IPS DF 6.9 (cell line): ENCODE measurements at regions not wholly inside any gene's neighbourhood (a gene's known extent, or its start where the extent isn't known, plus 50 kb on each side); places are given as distances from the start of the nearest gene placed in this dataset.

Source experiments
- DNase-seq: peaks from one replicate; pipeline ENCODE4 v3.0.0-alpha.2; 2013; ENCODE audit warnings: low read depth, low spot score
- H3K27ac ChIP-seq: one replicate; pipeline ENCODE4 v1.5.1; 2013; ENCODE audit warnings: low read length, control low read depth
- H3K27me3 ChIP-seq: 2 replicates; pipeline ENCODE4 v1.6.1; 2013; ENCODE audit warnings: mild to moderate bottlenecking, low read length; ENCODE audit not compliant: control insufficient read depth, insufficient read depth
- H3K36me3 ChIP-seq: 2 replicates; pipeline ENCODE4 v1.6.1; 2013; ENCODE audit warnings: low read length; ENCODE audit not compliant: control insufficient read depth, insufficient read depth
- H3K4me1 ChIP-seq: 2 replicates; pipeline ENCODE4 v1.6.1; 2013; ENCODE audit warnings: low read length; ENCODE audit not compliant: control insufficient read depth, insufficient read depth
- H3K4me3 ChIP-seq: 2 replicates; pipeline ENCODE4 v1.5.1; 2013; ENCODE audit warnings: mild to moderate bottlenecking, low read length
- H3K9me3 ChIP-seq: 2 replicates; pipeline ENCODE4 v1.6.1; 2013; ENCODE audit warnings: low read length, inconsistent platforms; ENCODE audit not compliant: control insufficient read depth, insufficient read depth
- WGBS: extraction: QIAGEN DNeasy Blood & Tissue Kit; methylation state at CpG from one replicate; pipeline ENCODE4 v1.1.7; 2013; ENCODE audit warnings: mixed read lengths, missing lambda C conversion rate; ENCODE audit not compliant: insufficient read length, insufficient coverage; 5-methylcytosine and 5-hydroxymethylcytosine counted together

DNA sequence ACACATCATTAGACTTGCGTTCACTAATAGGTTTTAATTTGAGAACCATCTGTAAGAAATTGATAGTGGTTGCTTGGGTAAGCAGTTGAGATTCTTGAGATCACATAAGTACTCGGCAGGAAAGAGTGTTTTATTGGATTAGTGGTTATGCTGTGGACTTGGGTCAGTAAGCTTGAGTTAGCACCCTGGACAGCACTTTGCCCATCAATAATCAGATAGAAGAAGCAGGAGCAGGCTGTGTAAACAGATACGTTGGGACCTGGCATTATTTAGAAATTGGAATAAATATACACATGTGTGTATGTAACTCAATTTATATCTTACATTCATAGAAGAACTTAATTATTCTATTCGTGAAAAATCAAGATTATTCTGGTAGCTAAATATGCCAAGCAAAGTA is 357.5 kb upstream of the SMIM31 start:
- Histone ChIP-seq H3K36me3 (no peaks in the 10 kb centered on the region), H3K9me3 (no peaks in the 10 kb centered on the region), H3K27ac (no peak overlapping the region), H3K4me1 (no peaks in the 10 kb centered on the region), H3K27me3 (no peaks in the 10 kb centered on the region), H3K4me3 (no peak overlapping the region)
- DNase-seq, result no peak
- WGBS, result no CpG with 5 or more reads among the region's 4 CpGs

DNA sequence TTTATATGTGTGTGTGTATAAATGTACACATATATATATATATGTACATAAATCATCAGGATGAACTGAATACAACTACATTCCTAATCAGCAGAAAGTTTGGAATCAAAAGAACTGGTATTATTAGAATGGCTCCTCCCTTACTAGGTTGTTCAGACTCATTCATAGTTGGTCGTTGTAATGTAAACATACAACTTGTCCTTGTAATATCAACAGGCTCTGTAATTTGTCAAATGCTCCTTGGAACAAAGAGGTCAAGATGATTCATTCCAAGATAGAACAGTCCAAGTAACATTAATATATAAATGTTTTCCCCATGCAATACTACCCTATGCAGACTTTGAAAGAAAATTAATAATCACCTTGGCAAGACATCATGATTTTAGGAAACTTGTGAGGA is 351.4 kb upstream of the SMIM31 start:
- H3K36me3 ChIP-seq, result no peaks in the 10 kb centered on the region
- H3K27ac ChIP-seq, result no peak overlapping the region
- no peaks in the 10 kb centered on the region for H3K27me3 ChIP-seq
- no peaks in the 10 kb centered on the region for H3K9me3 ChIP-seq
- H3K4me3 ChIP-seq, result no peak overlapping the region
- H3K4me1 ChIP-seq, result no peaks in the 10 kb centered on the region
- WGBS, result no CpG with 5 or more reads among the region's 1 CpG
- DNase-seq, result no peak

DNA sequence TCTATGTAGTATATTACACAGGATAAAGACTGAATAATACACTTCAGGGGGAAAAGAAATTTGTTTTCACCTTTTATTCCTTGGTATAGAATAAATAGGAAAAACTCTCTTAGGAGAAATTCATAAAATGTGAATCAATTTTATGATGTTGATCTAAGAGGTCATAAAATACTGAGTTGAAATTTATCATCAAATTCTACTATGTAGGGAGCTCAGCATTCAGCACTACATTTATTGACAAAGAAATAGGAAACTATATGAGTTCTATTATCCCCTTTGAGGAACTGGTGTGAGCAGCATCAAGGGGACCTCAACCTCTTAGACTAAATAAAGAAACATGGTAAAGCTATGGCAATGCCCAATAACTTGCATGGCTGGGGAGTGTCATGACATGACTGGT is 348.2 kb upstream of the SMIM31 start:
- Histone ChIP-seq H3K27ac (no peak overlapping the region), H3K36me3 (no peaks in the 10 kb centered on the region), H3K4me1 (no peaks in the 10 kb centered on the region), H3K27me3 (no peaks in the 10 kb centered on the region), H3K4me3 (no peak overlapping the region), H3K9me3 (no peaks in the 10 kb centered on the region)
- no peak for DNase-seq

DNA sequence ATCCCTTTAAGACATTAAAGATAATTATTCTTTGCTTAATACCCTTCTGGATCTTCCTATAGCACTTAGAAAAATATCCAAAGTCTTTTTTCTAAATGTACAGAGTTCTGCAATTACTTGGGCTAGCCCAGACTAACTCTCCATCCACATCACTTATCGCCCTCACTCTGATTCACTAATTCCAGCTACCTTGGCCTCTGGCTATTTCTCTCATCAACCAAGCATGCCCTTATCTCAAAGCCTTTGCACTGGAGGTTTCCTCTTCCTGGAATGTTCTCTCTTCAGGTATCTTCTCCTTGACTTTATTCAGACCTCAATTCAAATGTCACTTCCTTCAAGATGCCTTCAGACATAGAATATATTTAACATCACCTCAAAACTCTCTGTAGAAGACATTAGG is 345.1 kb upstream of the SMIM31 start:
- no peak overlapping the region for H3K27ac ChIP-seq
- no peak for DNase-seq
- H3K4me3 ChIP-seq, result no peak overlapping the region
- H3K36me3 ChIP-seq, result no peaks in the 10 kb centered on the region
- no peaks in the 10 kb centered on the region for H3K9me3 ChIP-seq
- no peaks in the 10 kb centered on the region for H3K4me1 ChIP-seq
- H3K27me3 ChIP-seq, result no peaks in the 10 kb centered on the region
- no CpG with 5 or more reads among the region's 1 CpG for WGBS

DNA sequence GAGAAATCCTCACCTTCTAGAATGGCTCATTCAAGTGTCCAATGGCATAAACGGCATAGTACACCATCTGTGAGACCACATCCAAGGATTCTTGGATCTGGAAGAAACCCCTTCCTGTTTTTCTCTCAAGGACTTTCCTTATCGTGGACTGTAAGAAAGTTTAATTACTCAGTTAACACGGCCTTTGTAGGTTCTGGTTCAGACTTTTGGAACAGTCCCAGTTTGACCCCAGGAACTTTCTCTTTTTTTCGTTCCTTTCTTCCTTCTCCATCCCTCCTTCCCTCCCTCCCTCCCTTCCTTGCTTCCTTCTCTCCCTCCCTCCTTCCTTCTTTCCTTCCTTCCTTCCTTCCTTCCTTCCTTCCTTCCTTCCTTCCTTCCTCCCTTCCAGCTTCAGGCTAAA is 343.5 kb upstream of the SMIM31 start:
- WGBS, result no CpG with 5 or more reads among the region's 4 CpGs
- Histone ChIP-seq H3K4me3 (no peak overlapping the region), H3K27me3 (no peaks in the 10 kb centered on the region), H3K36me3 (no peaks in the 10 kb centered on the region), H3K27ac (no peak overlapping the region), H3K9me3 (no peaks in the 10 kb centered on the region), H3K4me1 (no peaks in the 10 kb centered on the region)
- no peak for DNase-seq

DNA sequence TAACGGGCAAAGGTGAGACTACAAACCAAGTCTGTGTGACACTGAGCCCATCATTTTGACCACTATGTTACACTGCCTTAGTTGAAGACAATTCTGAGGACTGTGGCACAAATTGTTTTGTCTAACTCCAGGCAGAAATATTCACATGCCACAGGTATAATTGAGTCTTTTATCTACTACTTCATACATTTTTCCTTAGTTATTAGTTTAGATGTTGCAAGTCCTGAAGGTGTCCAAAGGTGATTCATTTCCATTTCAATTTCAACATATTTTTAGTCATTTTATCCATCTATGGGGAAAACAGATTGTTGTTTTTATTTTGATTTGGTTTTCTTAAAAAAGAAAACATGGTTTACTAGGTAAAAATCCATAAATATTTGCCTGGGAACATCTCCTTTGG is 341.7 kb upstream of the SMIM31 start:
- no peak overlapping the region for H3K4me3 ChIP-seq
- no peaks in the 10 kb centered on the region for H3K36me3 ChIP-seq
- H3K9me3 ChIP-seq, result no peaks in the 10 kb centered on the region
- no peak for DNase-seq
- H3K27ac ChIP-seq, result no peak overlapping the region
- WGBS, result no CpG with 5 or more reads among the region's 1 CpG
- no peaks in the 10 kb centered on the region for H3K4me1 ChIP-seq
- no peaks in the 10 kb centered on the region for H3K27me3 ChIP-seq

DNA sequence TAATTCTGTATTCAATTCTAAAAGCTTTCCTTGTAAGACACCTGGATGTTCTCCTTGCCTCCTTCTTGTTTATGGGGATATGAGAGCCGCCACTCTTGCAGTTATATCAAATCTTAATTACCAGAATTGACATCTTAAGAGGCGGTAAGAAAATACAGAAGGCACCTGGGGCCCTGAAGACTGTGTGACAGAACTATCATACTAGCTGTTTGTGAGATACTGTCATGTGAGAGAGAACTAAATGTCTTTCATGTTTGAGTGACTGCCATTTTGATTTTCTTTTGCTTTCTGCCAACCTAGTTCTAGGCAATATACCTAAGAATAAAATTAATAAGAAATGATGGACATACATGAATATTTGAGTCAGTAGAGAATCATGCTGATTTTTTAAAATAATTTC is 340.2 kb upstream of the SMIM31 start:
- no peak overlapping the region for H3K27ac ChIP-seq
- no CpG with 5 or more reads among the region's 2 CpGs for WGBS
- no peak overlapping the region for H3K4me3 ChIP-seq
- no peaks in the 10 kb centered on the region for H3K27me3 ChIP-seq
- H3K9me3 ChIP-seq, result no peaks in the 10 kb centered on the region
- H3K36me3 ChIP-seq, result no peaks in the 10 kb centered on the region
- DNase-seq, result no peak
- H3K4me1 ChIP-seq, result no peaks in the 10 kb centered on the region

DNA sequence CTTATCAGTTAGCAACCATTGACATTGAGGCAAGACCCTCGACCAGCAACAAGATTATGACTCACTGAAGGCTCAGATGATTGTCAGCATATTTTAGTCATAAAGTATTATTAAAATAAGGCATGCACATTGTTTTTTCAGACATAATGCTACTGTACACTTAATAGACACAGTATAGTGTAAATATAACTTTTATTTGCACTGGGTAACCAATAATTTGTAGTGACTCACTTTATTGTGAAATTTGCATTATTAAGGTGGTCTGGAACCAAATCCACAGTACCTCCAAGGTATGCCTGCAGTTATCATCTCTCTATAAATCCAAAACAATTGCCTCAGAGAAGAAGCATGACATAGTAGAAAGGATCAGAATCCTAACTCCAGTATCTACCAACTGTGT is 330.1 kb upstream of the SMIM31 start:
- no peaks in the 10 kb centered on the region for H3K36me3 ChIP-seq
- no peak overlapping the region for H3K27ac ChIP-seq
- no peaks in the 10 kb centered on the region for H3K27me3 ChIP-seq
- H3K9me3 ChIP-seq, result no peaks in the 10 kb centered on the region
- no CpG with 5 or more reads among the region's 1 CpG for WGBS
- H3K4me1 ChIP-seq, result no peaks in the 10 kb centered on the region
- DNase-seq, result no peak
- no peak overlapping the region for H3K4me3 ChIP-seq

DNA sequence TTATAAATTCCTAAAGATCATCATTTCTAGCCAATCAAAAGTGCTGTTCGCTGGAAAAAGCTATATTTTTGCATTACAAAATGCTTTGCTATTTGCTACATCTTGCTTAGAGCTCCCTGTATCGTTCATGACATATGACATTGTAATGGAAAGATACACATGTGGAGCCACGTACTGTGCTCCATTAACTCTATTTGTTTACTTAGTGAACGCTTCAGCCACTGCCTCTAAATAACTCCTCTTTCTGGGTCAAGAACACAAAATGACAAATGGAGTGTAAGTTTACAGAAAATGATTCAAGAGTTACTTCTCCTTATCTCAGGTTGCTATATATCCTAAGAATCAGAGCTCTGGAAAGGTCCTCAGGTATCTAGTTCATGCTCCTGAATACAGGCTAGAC is 329.1 kb upstream of the SMIM31 start:
- Histone ChIP-seq H3K9me3 (no peaks in the 10 kb centered on the region), H3K4me3 (no peak overlapping the region), H3K27me3 (no peaks in the 10 kb centered on the region), H3K36me3 (no peaks in the 10 kb centered on the region), H3K27ac (no peak overlapping the region), H3K4me1 (no peaks in the 10 kb centered on the region)
- WGBS, result no CpG with 5 or more reads among the region's 4 CpGs
- no peak for DNase-seq

DNA sequence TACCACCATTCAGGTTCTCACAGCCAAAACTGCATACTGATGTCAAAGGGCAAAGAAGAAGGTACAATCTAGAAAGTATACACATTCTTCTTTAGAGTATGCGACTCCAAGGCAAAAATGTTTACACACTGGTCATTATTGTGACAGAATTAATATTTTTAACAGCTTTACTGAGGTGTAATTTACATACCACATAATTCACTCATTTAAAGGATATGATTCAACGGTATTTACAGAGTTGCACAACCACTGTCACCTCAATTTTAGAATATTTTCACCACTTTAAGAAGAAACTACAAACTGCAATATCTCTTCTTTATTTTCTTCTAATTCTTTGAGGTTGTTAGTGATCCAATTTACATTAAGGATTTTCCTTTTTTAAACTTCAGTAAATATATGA is 325.4 kb upstream of the SMIM31 start:
- H3K27ac ChIP-seq, result no peak overlapping the region
- no peaks in the 10 kb centered on the region for H3K9me3 ChIP-seq
- H3K4me1 ChIP-seq, result no peaks in the 10 kb centered on the region
- WGBS, result no CpG with 5 or more reads among the region's 2 CpGs
- no peaks in the 10 kb centered on the region for H3K27me3 ChIP-seq
- no peak for DNase-seq
- no peak overlapping the region for H3K4me3 ChIP-seq
- H3K36me3 ChIP-seq, result no peaks in the 10 kb centered on the region

DNA sequence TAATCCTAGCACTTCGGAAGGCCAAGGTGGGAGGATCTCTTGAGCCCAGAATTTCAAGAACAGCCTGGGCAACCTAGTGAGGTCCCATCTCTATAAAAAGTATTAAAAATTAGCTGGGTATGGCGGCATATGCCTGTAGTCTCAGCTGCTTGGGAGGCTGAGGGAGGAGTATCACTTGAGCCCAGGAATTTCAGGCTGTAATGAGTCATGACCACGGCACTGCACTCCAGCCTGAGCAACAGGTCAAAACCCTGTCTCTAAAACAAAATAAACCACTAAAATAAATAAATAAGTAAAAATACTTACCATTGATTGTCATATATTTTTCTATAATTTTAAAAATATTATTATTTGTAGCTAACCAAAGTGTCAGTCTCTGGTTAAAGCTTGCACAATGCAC is 315.6 kb upstream of the SMIM31 start:
- no peaks in the 10 kb centered on the region for H3K9me3 ChIP-seq
- no peaks in the 10 kb centered on the region for H3K4me1 ChIP-seq
- no CpG with 5 or more reads among the region's 3 CpGs for WGBS
- H3K27me3 ChIP-seq, result no peaks in the 10 kb centered on the region
- H3K27ac ChIP-seq, result no peak overlapping the region
- DNase-seq, result no peak
- H3K4me3 ChIP-seq, result no peak overlapping the region
- no peaks in the 10 kb centered on the region for H3K36me3 ChIP-seq
